Mesendoderm (in vitro differentiated cells): ENCODE measurements at regions not wholly inside any gene's neighbourhood (a gene's known extent, or its start where the extent isn't known, plus 50 kb on each side); places are given as distances from the start of the nearest gene placed in this dataset.

Source experiments
- DNase-seq: peaks from one replicate; pipeline ENCODE4 v3.0.0; 2013
- H2AK5ac ChIP-seq: 2 replicates; pipeline ENCODE4 v1.6.1; 2013; ENCODE audit warnings: low read length, inconsistent platforms
- H2BK120ac ChIP-seq: 2 replicates; pipeline ENCODE4 v1.6.1; 2013; ENCODE audit warnings: low read depth, mild to moderate bottlenecking, low read length, moderate library complexity, mixed read lengths
- H2BK15ac ChIP-seq: replicated peaks from 2 replicates; pipeline ENCODE4 v1.6.1; 2013; ENCODE audit warnings: low read depth, mild to moderate bottlenecking, moderate library complexity
- H2BK5ac ChIP-seq: 2 replicates; pipeline ENCODE4 v1.6.1; 2013; ENCODE audit warnings: low read length, inconsistent platforms
- H3K18ac ChIP-seq: 2 replicates; pipeline ENCODE4 v1.6.1; 2013; ENCODE audit warnings: mild to moderate bottlenecking, low read length, mixed read lengths
- H3K23ac ChIP-seq: one replicate; pipeline ENCODE4 v1.6.1; 2013; ENCODE audit warnings: low read length
- H3K27ac ChIP-seq: 2 replicates; pipeline ENCODE4 v1.5.1; 2013; ENCODE audit warnings: low read depth, mild to moderate bottlenecking, inconsistent platforms, low read length, moderate library complexity
- H3K27me3 ChIP-seq: 2 replicates; pipeline ENCODE4 v1.6.1; 2013; ENCODE audit warnings: low read length, control low read depth, mild to moderate bottlenecking, inconsistent platforms; ENCODE audit not compliant: insufficient read depth, poor library complexity
- H3K36me3 ChIP-seq: 2 replicates; pipeline ENCODE4 v1.6.1; 2013; ENCODE audit warnings: low read length, inconsistent platforms; ENCODE audit not compliant: control insufficient read depth, insufficient read depth
- H3K4ac ChIP-seq: one replicate; pipeline ENCODE4 v1.6.1; 2013; ENCODE audit warnings: low read depth, mild to moderate bottlenecking, low read length, moderate library complexity
- H3K4me1 ChIP-seq: 2 replicates; pipeline ENCODE4 v1.6.1; 2013; ENCODE audit warnings: low read depth, low read length, inconsistent platforms; ENCODE audit not compliant: control insufficient read depth
- H3K4me2 ChIP-seq: 2 replicates; pipeline ENCODE4 v1.6.1; 2013; ENCODE audit warnings: low read length
- H3K4me3 ChIP-seq: 2 replicates; pipeline ENCODE4 v1.5.1; 2013; ENCODE audit warnings: mild to moderate bottlenecking, low read length
- H3K56ac ChIP-seq: one replicate; pipeline ENCODE4 v1.6.1; 2013; ENCODE audit warnings: low read length
- H3K79me1 ChIP-seq: 2 replicates; pipeline ENCODE4 v1.6.1; 2013; ENCODE audit warnings: low read length, inconsistent platforms
- H3K79me2 ChIP-seq: 2 replicates; pipeline ENCODE4 v1.6.1; 2013; ENCODE audit warnings: mild to moderate bottlenecking, low read length; ENCODE audit not compliant: control insufficient read depth, insufficient read depth
- H3K9ac ChIP-seq: 2 replicates; pipeline ENCODE4 v1.6.1; 2013; ENCODE audit warnings: low read length, inconsistent platforms
- H4K5ac ChIP-seq: one replicate; pipeline ENCODE4 v1.6.1; 2013; ENCODE audit warnings: low read length
- H4K8ac ChIP-seq: one replicate; pipeline ENCODE4 v1.6.1; 2013; ENCODE audit warnings: low read depth, mild to moderate bottlenecking, control low read depth, low read length, moderate library complexity
- WGBS: extraction: QIAGEN DNeasy Blood & Tissue Kit; methylation state at CpG from one replicate; pipeline ENCODE4 v1.1.7; 2013; ENCODE audit warnings: low lambda C conversion rate, missing lambda C conversion rate; ENCODE audit not compliant: insufficient coverage; ENCODE audit errors: extremely low coverage; 5-methylcytosine and 5-hydroxymethylcytosine counted together

DNA sequence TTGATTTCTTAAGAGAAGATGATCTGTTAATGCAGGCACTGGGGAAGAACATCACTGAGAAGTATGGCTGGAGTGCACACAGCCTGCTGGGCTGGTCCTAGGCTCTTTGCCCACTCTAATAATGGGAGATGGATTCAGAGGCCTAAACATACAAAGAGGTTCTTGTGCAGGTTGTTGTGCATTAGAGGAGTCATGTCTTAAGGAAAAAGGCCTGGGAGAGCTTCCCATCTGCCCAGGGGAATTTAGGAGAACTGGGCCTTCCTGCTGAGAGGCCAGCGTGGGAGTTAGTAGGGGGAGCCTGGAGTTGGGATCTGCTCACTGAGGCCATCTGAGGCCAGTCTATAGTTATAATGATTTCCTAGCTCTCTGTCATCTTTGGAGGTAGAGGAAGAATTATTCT lies 126.7 kb downstream of the TLR5 start:
- Histone ChIP-seq H3K79me2 (peaks cover 3% of the 10 kb centered on the region), H2AK5ac (no peak overlapping the region), H3K4me3 (no peak overlapping the region), H3K23ac (no peak overlapping the region), H4K5ac (no peak overlapping the region), H3K79me1 (peaks cover 3% of the 10 kb centered on the region), H4K8ac (no peak overlapping the region), H3K56ac (no peak overlapping the region), H3K36me3 (peaks cover 2% of the 10 kb centered on the region), H3K18ac (no peak overlapping the region), H3K27me3 (no peaks in the 10 kb centered on the region), H3K4ac (no peak overlapping the region), H2BK120ac (no peak overlapping the region), H3K4me1 (peaks cover 11% of the 10 kb centered on the region), H3K4me2 (no peak overlapping the region), H2BK15ac (no peak overlapping the region), H3K9ac (no peak overlapping the region), H3K27ac (no peak overlapping the region), H2BK5ac (no peak overlapping the region)
- WGBS = no CpG with 5 or more reads among the region's 1 CpG
- DNase-seq = no peak

DNA sequence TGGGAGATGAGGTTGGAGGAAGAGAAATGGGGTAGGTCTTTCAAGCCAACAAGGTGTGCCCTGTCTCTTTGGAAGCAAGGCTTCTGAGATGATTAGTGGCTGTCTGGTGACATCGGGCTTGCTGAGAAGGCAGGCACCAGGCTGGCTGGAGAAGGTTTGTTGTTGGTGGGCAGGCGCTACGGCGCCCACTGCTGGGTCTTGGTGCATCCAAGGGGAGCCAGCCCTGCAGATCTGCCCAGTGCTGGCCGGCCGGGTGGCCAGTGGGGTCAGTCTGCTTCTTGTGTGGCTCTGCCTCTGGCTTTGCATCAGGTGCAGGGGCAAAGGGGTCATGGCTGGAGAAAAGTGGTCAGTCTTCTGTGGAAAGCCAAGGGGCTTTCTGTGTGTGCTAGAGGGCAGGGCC lies 126.2 kb downstream of the TLR5 start:
- H2BK5ac ChIP-seq = no peak overlapping the region
- H3K56ac ChIP-seq = no peak overlapping the region
- no peak overlapping the region for H4K8ac ChIP-seq
- peak overlapping the region; percentile 5 for H3K18ac ChIP-seq
- H2BK15ac ChIP-seq = no peak overlapping the region
- no peak overlapping the region for H3K23ac ChIP-seq
- peaks cover 4% of the 10 kb centered on the region for H3K79me2 ChIP-seq
- H4K5ac ChIP-seq = no peak overlapping the region
- H2AK5ac ChIP-seq = no peak overlapping the region
- WGBS = no CpG with 5 or more reads among the region's 6 CpGs
- H3K4ac ChIP-seq = no peak overlapping the region
- H3K36me3 ChIP-seq = peaks cover 2% of the 10 kb centered on the region
- no peak overlapping the region for H3K4me3 ChIP-seq
- no peak overlapping the region for H3K9ac ChIP-seq
- H3K79me1 ChIP-seq = peaks cover 4% of the 10 kb centered on the region
- H2BK120ac ChIP-seq = no peak overlapping the region
- peak; percentile 55 for DNase-seq
- H3K4me1 ChIP-seq = peaks cover 13% of the 10 kb centered on the region
- no peaks in the 10 kb centered on the region for H3K27me3 ChIP-seq
- no peak overlapping the region for H3K27ac ChIP-seq
- no peak overlapping the region for H3K4me2 ChIP-seq

DNA sequence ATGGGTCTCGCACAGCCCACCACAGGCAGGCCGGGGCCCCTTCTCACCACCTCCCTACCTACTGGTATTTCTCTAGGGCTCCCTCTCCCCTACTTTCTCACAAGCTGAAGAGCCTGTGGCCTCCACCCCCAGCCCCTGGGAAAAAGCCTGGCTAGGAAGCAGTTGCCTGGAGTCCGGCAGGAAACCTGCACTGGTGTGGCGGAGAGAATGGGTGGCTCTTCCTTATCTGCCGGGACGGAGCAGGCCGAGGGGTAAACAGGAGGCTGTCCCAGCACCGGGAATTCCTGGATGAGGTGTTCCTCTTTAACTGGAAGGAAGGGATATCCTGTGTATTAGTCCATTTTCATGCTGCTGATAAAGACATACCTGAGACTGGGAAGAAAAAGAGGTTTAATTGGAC lies 125.8 kb downstream of the TLR5 start:
- Histone ChIP-seq H4K8ac (no peak overlapping the region), H3K79me1 (peaks cover 7% of the 10 kb centered on the region), H3K27ac (no peak overlapping the region), H2BK120ac (no peak overlapping the region), H2AK5ac (no peak overlapping the region), H4K5ac (no peak overlapping the region), H3K23ac (no peak overlapping the region), H3K56ac (no peak overlapping the region), H3K4ac (no peak overlapping the region), H3K4me1 (peaks cover 17% of the 10 kb centered on the region), H3K4me2 (no peak overlapping the region), H3K9ac (no peak overlapping the region), H3K79me2 (peaks cover 8% of the 10 kb centered on the region), H3K4me3 (no peak overlapping the region), H3K18ac (peak overlapping the region; percentile 5), H2BK15ac (no peak overlapping the region), H3K27me3 (no peaks in the 10 kb centered on the region), H3K36me3 (peaks cover 2% of the 10 kb centered on the region), H2BK5ac (no peak overlapping the region)
- WGBS = no CpG with 5 or more reads among the region's 8 CpGs
- no peak for DNase-seq

- Histone ChIP-seq H3K4me2 (no peak overlapping the region), H2BK5ac (peak overlapping the region; percentile 35), H2AK5ac (no peak overlapping the region), H3K9ac (no peak overlapping the region), H3K4me3 (no peak overlapping the region), H4K5ac (no peak overlapping the region), H3K36me3 (peaks cover 2% of the 10 kb centered on the region), H3K27me3 (no peaks in the 10 kb centered on the region), H2BK120ac (no peak overlapping the region), H3K56ac (peak overlapping the region; percentile 45), H3K4me1 (peaks cover 25% of the 10 kb centered on the region), H3K27ac (no peak overlapping the region), H3K79me2 (peaks cover 9% of the 10 kb centered on the region), H4K8ac (no peak overlapping the region), H3K18ac (peak overlapping the region; percentile 19), H2BK15ac (no peak overlapping the region), H3K4ac (peak overlapping the region; percentile 58), H3K79me1 (peaks cover 7% of the 10 kb centered on the region), H3K23ac (no peak overlapping the region)
- no CpG with 5 or more reads among the region's 7 CpGs for WGBS
- peak; percentile 44 for DNase-seq
These were observed 124.5 kb downstream of the TLR5 start for GRCh38 chr1:223018534-223018933.

- no peak overlapping the region for H4K8ac ChIP-seq
- DNase-seq = peak; percentile 86
- no peak overlapping the region for H3K27ac ChIP-seq
- H3K56ac ChIP-seq = no peak overlapping the region
- no peak overlapping the region for H3K4me3 ChIP-seq
- H2BK120ac ChIP-seq = no peak overlapping the region
- H4K5ac ChIP-seq = no peak overlapping the region
- no peaks in the 10 kb centered on the region for H3K27me3 ChIP-seq
- H3K4me2 ChIP-seq = no peak overlapping the region
- no peak overlapping the region for H3K18ac ChIP-seq
- H3K36me3 ChIP-seq = peaks cover 2% of the 10 kb centered on the region
- H3K4me1 ChIP-seq = peaks cover 32% of the 10 kb centered on the region
- no peak overlapping the region for H2BK15ac ChIP-seq
- H3K4ac ChIP-seq = no peak overlapping the region
- H3K9ac ChIP-seq = no peak overlapping the region
- H3K79me2 ChIP-seq = peaks cover 12% of the 10 kb centered on the region
- no peak overlapping the region for H2BK5ac ChIP-seq
- H3K79me1 ChIP-seq = peaks cover 7% of the 10 kb centered on the region
- H3K23ac ChIP-seq = no peak overlapping the region
- H2AK5ac ChIP-seq = no peak overlapping the region
These were observed 123.8 kb downstream of the TLR5 start for GRCh38 chr1:223019256-223019655.

- H2BK5ac ChIP-seq = peak overlapping the region; percentile 52
- H3K79me1 ChIP-seq = peaks cover 7% of the 10 kb centered on the region
- H4K5ac ChIP-seq = no peak overlapping the region
- H3K27ac ChIP-seq = no peak overlapping the region
- H3K79me2 ChIP-seq = peaks cover 12% of the 10 kb centered on the region
- DNase-seq = no peak
- H3K9ac ChIP-seq = no peak overlapping the region
- H3K18ac ChIP-seq = peak overlapping the region; percentile 24
- no peak overlapping the region for H3K23ac ChIP-seq
- peak overlapping the region; percentile 33 for H2AK5ac ChIP-seq
- WGBS = no CpG with 5 or more reads among the region's 4 CpGs
- no peak overlapping the region for H4K8ac ChIP-seq
- no peak overlapping the region for H3K4ac ChIP-seq
- no peaks in the 10 kb centered on the region for H3K27me3 ChIP-seq
- H2BK120ac ChIP-seq = no peak overlapping the region
- no peak overlapping the region for H3K4me3 ChIP-seq
- H2BK15ac ChIP-seq = no peak overlapping the region
- H3K36me3 ChIP-seq = peaks cover 2% of the 10 kb centered on the region
- H3K56ac ChIP-seq = peak overlapping the region; percentile 73
- H3K4me1 ChIP-seq = peaks cover 29% of the 10 kb centered on the region
- H3K4me2 ChIP-seq = no peak overlapping the region
These were observed 122.3 kb downstream of the TLR5 start for GRCh38 chr1:223020770-223021169.
